Skeletal muscle satellite cell (primary cell): ENCODE measurements at regions not wholly inside any gene's neighbourhood (a gene's known extent, or its start where the extent isn't known, plus 50 kb on each side); places are given as distances from the start of the nearest gene placed in this dataset.

Source experiments
- H3K27me3 ChIP-seq: 2 replicates; pipeline ENCODE4 v1.7.0; 2013; ENCODE audit warnings: low read length; ENCODE audit not compliant: control insufficient read depth, insufficient read depth
- H3K36me3 ChIP-seq: 2 replicates; pipeline ENCODE4 v1.7.0; 2013; ENCODE audit warnings: mild to moderate bottlenecking, control low read depth, low read length; ENCODE audit not compliant: insufficient read depth
- H3K4me1 ChIP-seq: 2 replicates; pipeline ENCODE4 v1.7.0; 2013; ENCODE audit warnings: low read length; ENCODE audit not compliant: control insufficient read depth, insufficient read depth
- H3K4me2 ChIP-seq: 2 replicates; pipeline ENCODE4 v1.7.0; 2013; ENCODE audit warnings: mild to moderate bottlenecking, low read length
- H3K4me3 ChIP-seq: 2 replicates; pipeline ENCODE4 v1.7.0; 2013; ENCODE audit warnings: low read length
- H3K9ac ChIP-seq: 2 replicates; pipeline ENCODE4 v1.7.0; 2013; ENCODE audit warnings: mild to moderate bottlenecking, low read depth, low read length, moderate library complexity
- H3K9me3 ChIP-seq: replicated peaks from 2 replicates; pipeline ENCODE4 v1.7.0; 2013; ENCODE audit warnings: mild to moderate bottlenecking, control low read depth, low read length

DNA sequence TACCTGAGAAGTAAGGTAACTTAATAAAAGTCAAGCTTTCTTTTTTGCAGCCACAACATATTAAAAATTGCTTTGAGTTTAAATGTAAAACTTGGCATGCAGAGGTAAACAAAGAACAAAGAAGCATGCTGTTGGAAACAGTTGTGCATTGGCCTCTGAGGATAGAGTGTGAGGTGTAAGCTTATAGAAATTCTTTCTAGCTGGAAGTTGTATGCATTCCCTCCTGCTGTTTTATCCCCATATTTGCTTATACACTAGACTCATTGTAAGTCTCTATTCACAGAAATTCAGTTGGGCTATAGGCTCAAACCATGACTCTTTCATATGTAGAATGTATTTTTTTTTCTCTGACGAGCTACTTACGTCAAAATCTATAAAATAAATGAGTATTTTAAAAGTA is 316.3 kb downstream of the SLC6A15 start:
- Histone ChIP-seq H3K4me1 (peaks cover 4% of the 10 kb centered on the region), H3K36me3 (no peaks in the 10 kb centered on the region), H3K4me3 (no peak overlapping the region), H3K27me3 (no peaks in the 10 kb centered on the region), H3K9me3 (no peaks in the 10 kb centered on the region), H3K9ac (no peak overlapping the region), H3K4me2 (no peak overlapping the region)

GRCh38 chr12:84594157-84594556 is 318.4 kb downstream of the SLC6A15 start:
- Histone ChIP-seq H3K9ac (no peak overlapping the region), H3K27me3 (no peaks in the 10 kb centered on the region), H3K4me2 (no peak overlapping the region), H3K4me1 (no peaks in the 10 kb centered on the region), H3K4me3 (no peak overlapping the region), H3K9me3 (no peaks in the 10 kb centered on the region), H3K36me3 (no peaks in the 10 kb centered on the region)

- peaks cover 10% of the 10 kb centered on the region for H3K4me1 ChIP-seq
- H3K9ac ChIP-seq = no peak overlapping the region
- no peaks in the 10 kb centered on the region for H3K9me3 ChIP-seq
- H3K27me3 ChIP-seq = no peaks in the 10 kb centered on the region
- H3K4me3 ChIP-seq = peak overlapping the region; percentile 19
- H3K4me2 ChIP-seq = peak overlapping the region; percentile 69
- no peaks in the 10 kb centered on the region for H3K36me3 ChIP-seq
These were observed 326.7 kb downstream of the SLC6A15 start for GRCh38 chr12:84585776-84586395.

- H3K36me3 ChIP-seq = no peaks in the 10 kb centered on the region
- H3K4me2 ChIP-seq = no peak overlapping the region
- no peaks in the 10 kb centered on the region for H3K9me3 ChIP-seq
- H3K4me1 ChIP-seq = no peaks in the 10 kb centered on the region
- H3K9ac ChIP-seq = no peak overlapping the region
- no peaks in the 10 kb centered on the region for H3K27me3 ChIP-seq
- no peak overlapping the region for H3K4me3 ChIP-seq
These were observed 340.4 kb downstream of the SLC6A15 start for GRCh38 chr12:84572196-84572595.

DNA sequence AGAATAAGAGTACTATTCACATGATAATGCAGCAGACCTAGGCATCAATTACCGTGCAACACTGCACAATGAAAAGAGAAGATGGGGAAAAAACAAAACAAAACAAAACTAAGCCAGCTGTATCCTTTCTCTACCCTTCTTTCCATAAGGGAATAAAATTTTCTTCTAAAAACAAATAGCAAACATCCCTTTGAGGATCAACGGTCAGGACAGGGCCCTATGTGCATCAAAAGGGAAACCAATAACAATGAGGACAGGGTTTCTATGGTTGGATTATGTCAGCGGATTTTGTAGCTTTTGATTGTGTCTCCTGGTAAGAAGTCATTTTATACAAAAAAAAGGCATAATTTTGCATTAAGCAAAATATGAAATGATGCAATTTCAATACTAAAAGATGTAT is 350.3 kb downstream of the SLC6A15 start:
- Histone ChIP-seq H3K36me3 (no peaks in the 10 kb centered on the region), H3K4me2 (no peak overlapping the region)

GRCh38 chr12:84561351-84561750 is 351.2 kb downstream of the SLC6A15 start:
- no peaks in the 10 kb centered on the region for H3K27me3 ChIP-seq
- H3K4me1 ChIP-seq = no peaks in the 10 kb centered on the region
- no peak overlapping the region for H3K4me2 ChIP-seq
- no peak overlapping the region for H3K4me3 ChIP-seq
- H3K9ac ChIP-seq = no peak overlapping the region
- H3K36me3 ChIP-seq = no peaks in the 10 kb centered on the region
- H3K9me3 ChIP-seq = no peaks in the 10 kb centered on the region

More for the DNA sequence above, 350.3 kb downstream of the SLC6A15 start:
- no peaks in the 10 kb centered on the region for H3K4me1 ChIP-seq
- no peaks in the 10 kb centered on the region for H3K27me3 ChIP-seq
- H3K4me3 ChIP-seq = no peak overlapping the region
- no peak overlapping the region for H3K9ac ChIP-seq
- no peaks in the 10 kb centered on the region for H3K9me3 ChIP-seq

DNA sequence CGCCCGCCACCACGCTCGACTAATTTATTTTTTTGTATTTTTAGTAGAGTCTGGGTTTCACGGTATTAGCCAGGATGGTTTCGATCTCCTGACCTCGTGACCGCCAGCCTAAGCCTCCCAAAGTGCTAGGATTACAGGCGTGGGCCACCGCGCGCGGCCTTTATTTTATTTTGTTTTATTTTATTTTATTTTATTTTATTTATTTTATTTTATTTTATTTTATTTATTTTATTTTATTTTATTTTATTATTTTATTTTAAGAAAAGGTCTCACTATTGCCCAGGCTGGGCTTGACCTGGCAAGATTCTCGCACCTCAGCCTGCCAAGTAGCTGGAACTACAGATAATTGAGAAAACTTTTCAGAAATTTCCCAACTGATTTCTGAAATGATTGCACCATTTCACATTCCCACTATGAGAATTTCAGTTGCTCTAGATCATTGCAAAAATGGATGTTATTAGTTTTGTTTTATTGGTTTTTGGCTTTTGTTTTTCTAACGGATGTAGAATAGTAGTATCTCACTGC is 358.3 kb downstream of the SLC6A15 start:
- no peaks in the 10 kb centered on the region for H3K27me3 ChIP-seq
- H3K9ac ChIP-seq = no peak overlapping the region
- no peak overlapping the region for H3K4me2 ChIP-seq
- no peak overlapping the region for H3K4me3 ChIP-seq
- H3K36me3 ChIP-seq = no peaks in the 10 kb centered on the region
- H3K9me3 ChIP-seq = no peaks in the 10 kb centered on the region
- H3K4me1 ChIP-seq = no peaks in the 10 kb centered on the region

- H3K4me3 ChIP-seq = no peak overlapping the region
- H3K9me3 ChIP-seq = no peaks in the 10 kb centered on the region
- no peak overlapping the region for H3K4me2 ChIP-seq
- H3K36me3 ChIP-seq = no peaks in the 10 kb centered on the region
- H3K4me1 ChIP-seq = no peaks in the 10 kb centered on the region
- no peak overlapping the region for H3K9ac ChIP-seq
- no peaks in the 10 kb centered on the region for H3K27me3 ChIP-seq
These were observed 359.1 kb downstream of the SLC6A15 start for GRCh38 chr12:84553331-84554117.

DNA sequence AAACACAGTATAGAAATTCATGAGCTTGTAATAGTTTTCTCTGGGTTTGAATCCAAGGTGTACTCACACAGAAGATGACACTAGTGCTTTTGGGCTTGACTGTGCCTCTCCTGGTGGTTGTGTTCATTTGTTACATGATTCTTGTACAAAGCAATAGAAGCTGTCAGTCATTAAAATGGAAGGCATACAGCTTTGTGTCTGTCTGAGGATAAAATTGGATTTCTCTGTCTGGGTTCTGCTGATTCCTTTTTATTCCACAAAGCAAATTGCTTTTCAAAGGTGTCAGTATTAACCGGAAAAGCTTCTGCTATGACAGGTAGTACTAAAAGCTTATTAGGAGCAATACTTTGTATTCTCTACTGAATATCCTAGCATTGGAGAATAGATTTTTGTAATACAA is 361.2 kb downstream of the SLC6A15 start:
- Histone ChIP-seq H3K4me3 (no peak overlapping the region), H3K9me3 (no peaks in the 10 kb centered on the region), H3K4me1 (no peaks in the 10 kb centered on the region), H3K4me2 (no peak overlapping the region), H3K9ac (no peak overlapping the region), H3K27me3 (no peaks in the 10 kb centered on the region), H3K36me3 (no peaks in the 10 kb centered on the region)

GRCh38 chr12:84550518-84550917 is 362.1 kb downstream of the SLC6A15 start:
- H3K4me2 ChIP-seq = no peak overlapping the region
- no peaks in the 10 kb centered on the region for H3K9me3 ChIP-seq
- H3K4me3 ChIP-seq = no peak overlapping the region
- H3K36me3 ChIP-seq = no peaks in the 10 kb centered on the region
- H3K9ac ChIP-seq = no peak overlapping the region
- H3K4me1 ChIP-seq = no peaks in the 10 kb centered on the region
- H3K27me3 ChIP-seq = no peaks in the 10 kb centered on the region

DNA sequence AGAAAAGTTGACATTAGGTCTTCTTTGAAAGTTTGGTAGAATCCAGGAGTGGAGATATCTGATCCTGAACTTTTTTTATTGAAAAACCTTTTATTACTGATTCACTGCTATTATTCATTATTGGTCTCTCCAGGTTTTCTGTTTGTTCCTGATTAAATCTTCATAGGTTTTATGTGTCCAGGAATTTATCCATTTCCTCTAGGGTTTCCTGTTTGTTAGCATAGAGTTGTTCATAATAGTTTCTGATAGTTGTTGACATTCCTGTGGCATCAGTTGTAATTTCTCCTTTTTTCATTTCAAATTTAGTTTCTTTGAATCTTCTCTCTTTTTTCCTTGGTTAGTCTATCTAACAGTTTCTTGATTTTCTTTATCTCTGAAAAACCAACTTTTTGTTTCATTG is 370.3 kb downstream of the SLC6A15 start:
- Histone ChIP-seq H3K9ac (no peak overlapping the region), H3K4me3 (no peak overlapping the region), H3K27me3 (no peaks in the 10 kb centered on the region), H3K4me2 (no peak overlapping the region), H3K36me3 (no peaks in the 10 kb centered on the region), H3K9me3 (no peaks in the 10 kb centered on the region), H3K4me1 (no peaks in the 10 kb centered on the region)

- no peak overlapping the region for H3K9ac ChIP-seq
- no peak overlapping the region for H3K4me2 ChIP-seq
- H3K27me3 ChIP-seq = no peaks in the 10 kb centered on the region
- no peak overlapping the region for H3K4me3 ChIP-seq
- H3K9me3 ChIP-seq = no peaks in the 10 kb centered on the region
- H3K4me1 ChIP-seq = no peaks in the 10 kb centered on the region
- H3K36me3 ChIP-seq = no peaks in the 10 kb centered on the region
These were observed 374.9 kb downstream of the SLC6A15 start for GRCh38 chr12:84537666-84538065.
